WTC11 (cell line): ENCODE measurements at regions not wholly inside any gene's neighbourhood (a gene's known extent, or its start where the extent isn't known, plus 50 kb on each side); places are given as distances from the start of the nearest gene placed in this dataset.

Experiments
- ATAC-seq: fragments of 200-7000 bp; cut with Tn5 transposase; 2 replicates; pipeline ENCODE4 v1.10.0; 2021; ENCODE audit warnings: mild to moderate bottlenecking, moderate library complexity
- CTCF ChIA-PET: fragments of 300-600 bp; sonication (Branson Sonifier 250); formaldehyde crosslinking; loops from one replicate; lab custom pipeline; 2021; ENCODE audit warnings: antibody characterized with exemption; lab: Charles Lee
- POLR2A ChIA-PET: fragments of 350-600 bp; sonication (Branson Sonifier 250); formaldehyde crosslinking; loops from one replicate; lab custom pipeline; 2021; ENCODE audit warnings: antibody characterized with exemption; lab: Charles Lee
- DNase-seq: peaks from one replicate; pipeline ENCODE4 v3.0.0; 2021; ENCODE audit warnings: low spot score
- H3K27ac Mint-ChIP-seq: 2 replicates; pipeline ENCODE4 v1.8.0; 2021; ENCODE audit warnings: mixed read lengths
- H3K27me3 Mint-ChIP-seq: 2 replicates; pipeline ENCODE4 v1.8.0; 2021; ENCODE audit warnings: low read depth, mild to moderate bottlenecking, moderate library complexity, mixed read lengths
- H3K36me3 Mint-ChIP-seq: 2 replicates; pipeline ENCODE4 v1.8.0; 2021; ENCODE audit warnings: mixed read lengths
- H3K4me1 Mint-ChIP-seq: 2 replicates; pipeline ENCODE4 v1.8.0; 2022; ENCODE audit warnings: mixed read lengths
- H3K4me3 Mint-ChIP-seq: 2 replicates; pipeline ENCODE4 v1.8.0; 2021; ENCODE audit warnings: mild to moderate bottlenecking, moderate library complexity, mixed read lengths
- H3K9me3 Mint-ChIP-seq: 2 replicates; pipeline ENCODE4 v1.8.0; 2021; ENCODE audit warnings: mixed read lengths
- FOXJ3 ChIP-seq: sonication (generic); formaldehyde crosslinking; IDR thresholded peaks from 2 replicates; pipeline ENCODE4 v1.9.0; 2021; ENCODE audit warnings: missing genetic modification reagents, mild to moderate bottlenecking, borderline replicate concordance
- FOXP1 ChIP-seq: sonication (generic); formaldehyde crosslinking; IDR thresholded peaks from 2 replicates; pipeline ENCODE4 v1.8.0; 2022; ENCODE audit warnings: missing genetic modification reagents, mild to moderate bottlenecking, moderate library complexity, borderline replicate concordance
- MXD4 ChIP-seq: fragments of 250-450 bp; sonication (Bioruptor Pico); IDR thresholded peaks from 2 replicates; pipeline ENCODE4 v1.8.0; 2021; ENCODE audit warnings: mild to moderate bottlenecking, moderate library complexity, borderline replicate concordance
- NFYB ChIP-seq: sonication (generic); formaldehyde crosslinking; conservative IDR thresholded peaks from 2 replicates; pipeline ENCODE4 v1.8.0; 2022; ENCODE audit warnings: low read depth, missing genetic modification reagents
- NR1H2 ChIP-seq: sonication (generic); formaldehyde crosslinking; IDR thresholded peaks from 2 replicates; pipeline ENCODE4 v1.9.0; 2021; ENCODE audit warnings: mild to moderate bottlenecking, moderate library complexity, missing genetic modification reagents
- OVOL2 ChIP-seq: fragments of 250-450 bp; sonication (Bioruptor Pico); IDR thresholded peaks from 2 replicates; pipeline ENCODE4 v1.9.0; 2021; ENCODE audit warnings: mild to moderate bottlenecking, borderline replicate concordance
- PRRX2 ChIP-seq: fragments of 250-450 bp; sonication (Bioruptor Pico); IDR thresholded peaks from 2 replicates; pipeline ENCODE4 v1.8.0; 2021; ENCODE audit warnings: mild to moderate bottlenecking
- RELA ChIP-seq: sonication (generic); formaldehyde crosslinking; IDR thresholded peaks from 2 replicates; pipeline ENCODE4 v1.8.1; 2022; ENCODE audit warnings: missing genetic modification reagents, mild to moderate bottlenecking, borderline replicate concordance
- RORB ChIP-seq: fragments of 250-450 bp; sonication (Bioruptor Pico); IDR thresholded peaks from 2 replicates; pipeline ENCODE4 v1.9.0; 2021; ENCODE audit warnings: mild to moderate bottlenecking
- SMAD3 ChIP-seq: sonication (generic); formaldehyde crosslinking; IDR thresholded peaks from 2 replicates; pipeline ENCODE4 v1.8.0; 2022; ENCODE audit warnings: missing genetic modification reagents, mild to moderate bottlenecking, borderline replicate concordance
- SMAD4 ChIP-seq: sonication (generic); formaldehyde crosslinking; IDR thresholded peaks from 2 replicates; pipeline ENCODE4 v1.8.0; 2022; ENCODE audit warnings: mild to moderate bottlenecking, missing genetic modification reagents
- TCF7 ChIP-seq: sonication (generic); formaldehyde crosslinking; IDR thresholded peaks from 2 replicates; pipeline ENCODE4 v1.8.0; 2022; ENCODE audit warnings: mild to moderate bottlenecking, low read depth, missing genetic modification reagents, moderate library complexity
- ZBTB21 ChIP-seq: sonication (generic); formaldehyde crosslinking; IDR thresholded peaks from 2 replicates; pipeline ENCODE4 v1.8.1; 2023; ENCODE audit warnings: mild to moderate bottlenecking, missing genetic modification reagents, borderline replicate concordance
- ZNF121 ChIP-seq: sonication (generic); formaldehyde crosslinking; IDR thresholded peaks from 2 replicates; pipeline ENCODE4 v1.8.0; 2023; ENCODE audit warnings: missing genetic modification reagents
- ZNF232 ChIP-seq: sonication (generic); formaldehyde crosslinking; IDR thresholded peaks from 2 replicates; pipeline ENCODE4 v1.8.0; 2022; ENCODE audit warnings: mild to moderate bottlenecking, missing genetic modification reagents
- ZNF671 ChIP-seq: fragments of 250-450 bp; sonication (Bioruptor Pico); IDR thresholded peaks from 2 replicates; pipeline ENCODE4 v1.8.0; 2021; ENCODE audit warnings: mild to moderate bottlenecking
- TF ChIP-seq, protein P1 (sequence below): sonication (generic); formaldehyde crosslinking; IDR thresholded peaks from 2 replicates; pipeline ENCODE4 v1.8.1; 2022; ENCODE audit warnings: low read depth, missing genetic modification reagents, borderline replicate concordance
- TF ChIP-seq, protein P2 (sequence below): sonication (generic); formaldehyde crosslinking; IDR thresholded peaks from 2 replicates; pipeline ENCODE4 v1.8.1; 2022; ENCODE audit warnings: low read depth, mild to moderate bottlenecking, moderate library complexity, missing genetic modification reagents, borderline replicate concordance
- TF ChIP-seq, protein P3 (sequence below): sonication (generic); formaldehyde crosslinking; conservative IDR thresholded peaks from 2 replicates; pipeline ENCODE4 v1.8.1; 2023; ENCODE audit warnings: mild to moderate bottlenecking, low read depth, missing genetic modification reagents, moderate library complexity
- TF ChIP-seq, protein P4 (sequence below): sonication (generic); formaldehyde crosslinking; IDR thresholded peaks from 2 replicates; pipeline ENCODE4 v1.8.0; 2022; ENCODE audit warnings: mild to moderate bottlenecking, missing genetic modification reagents
- TF ChIP-seq, protein P5 (sequence below): fragments of 250-450 bp; sonication (Bioruptor Pico); IDR thresholded peaks from 2 replicates; pipeline ENCODE4 v1.9.0; 2021; ENCODE audit warnings: mild to moderate bottlenecking
- TF ChIP-seq, protein P6 (sequence below): sonication (generic); formaldehyde crosslinking; conservative IDR thresholded peaks from 2 replicates; pipeline ENCODE4 v1.8.1; 2022; ENCODE audit warnings: mild to moderate bottlenecking, missing genetic modification reagents
- TF ChIP-seq, protein P7 (sequence below): sonication (generic); formaldehyde crosslinking; IDR thresholded peaks from 2 replicates; pipeline ENCODE4 v1.8.0; 2022; ENCODE audit warnings: mild to moderate bottlenecking, missing genetic modification reagents

DNA sequence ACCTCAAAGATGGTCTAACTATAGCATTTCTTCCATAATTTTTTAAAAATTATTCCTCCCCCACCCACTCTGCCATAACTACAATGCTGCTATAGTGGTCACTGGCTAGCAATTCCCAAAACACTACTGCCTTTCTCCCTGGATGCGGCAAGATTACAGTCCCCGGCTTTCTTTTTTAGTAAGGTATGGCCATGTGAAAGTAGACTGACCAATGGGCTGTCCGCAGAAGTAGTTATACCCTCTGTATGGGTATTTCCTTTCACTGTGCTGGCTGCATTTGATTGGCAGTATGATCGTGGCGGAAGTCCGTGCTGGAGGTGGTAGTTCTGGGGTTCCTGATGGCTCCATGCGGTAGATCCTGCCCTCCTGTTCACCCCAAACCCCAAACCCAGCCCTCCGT, 166.0 kb downstream of the FBXO8 start:
- ATAC-seq (no peak), DNase-seq (no peak)
- peaks cover 7% of the 10 kb centered on the region; the same call in 1 of the 2 replicates for H3K4me1 Mint-ChIP-seq
- no peaks in the 10 kb centered on the region for H3K27me3 Mint-ChIP-seq
- ChIA-PET CTCF (no interaction called here), POLR2A (no interaction called here)
- TF ChIP-seq OVOL2 (no peak), SMAD4 (CRISPR knock-in tag) (no peak), TCF7 (CRISPR knock-in tag) (no peak), MXD4 (CRISPR knock-in tag) (no peak), FOXJ3 (CRISPR knock-in tag) (no peak), FOXP1 (no peak), PRRX2 (CRISPR knock-in tag) (no peak), NFYB (CRISPR knock-in tag) (no peak), ZNF232 (CRISPR knock-in tag) (no peak)
- TF ChIP-seq, protein P1, sequence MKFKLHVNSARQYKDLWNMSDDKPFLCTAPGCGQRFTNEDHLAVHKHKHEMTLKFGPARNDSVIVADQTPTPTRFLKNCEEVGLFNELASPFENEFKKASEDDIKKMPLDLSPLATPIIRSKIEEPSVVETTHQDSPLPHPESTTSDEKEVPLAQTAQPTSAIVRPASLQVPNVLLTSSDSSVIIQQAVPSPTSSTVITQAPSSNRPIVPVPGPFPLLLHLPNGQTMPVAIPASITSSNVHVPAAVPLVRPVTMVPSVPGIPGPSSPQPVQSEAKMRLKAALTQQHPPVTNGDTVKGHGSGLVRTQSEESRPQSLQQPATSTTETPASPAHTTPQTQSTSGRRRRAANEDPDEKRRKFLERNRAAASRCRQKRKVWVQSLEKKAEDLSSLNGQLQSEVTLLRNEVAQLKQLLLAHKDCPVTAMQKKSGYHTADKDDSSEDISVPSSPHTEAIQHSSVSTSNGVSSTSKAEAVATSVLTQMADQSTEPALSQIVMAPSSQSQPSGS (CRISPR knock-in tag) = no peak
- TF ChIP-seq, protein P2, sequence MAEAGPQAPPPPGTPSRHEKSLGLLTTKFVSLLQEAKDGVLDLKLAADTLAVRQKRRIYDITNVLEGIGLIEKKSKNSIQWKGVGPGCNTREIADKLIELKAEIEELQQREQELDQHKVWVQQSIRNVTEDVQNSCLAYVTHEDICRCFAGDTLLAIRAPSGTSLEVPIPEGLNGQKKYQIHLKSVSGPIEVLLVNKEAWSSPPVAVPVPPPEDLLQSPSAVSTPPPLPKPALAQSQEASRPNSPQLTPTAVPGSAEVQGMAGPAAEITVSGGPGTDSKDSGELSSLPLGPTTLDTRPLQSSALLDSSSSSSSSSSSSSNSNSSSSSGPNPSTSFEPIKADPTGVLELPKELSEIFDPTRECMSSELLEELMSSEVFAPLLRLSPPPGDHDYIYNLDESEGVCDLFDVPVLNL (CRISPR knock-in tag) = no peak
- TF ChIP-seq, protein P3, sequence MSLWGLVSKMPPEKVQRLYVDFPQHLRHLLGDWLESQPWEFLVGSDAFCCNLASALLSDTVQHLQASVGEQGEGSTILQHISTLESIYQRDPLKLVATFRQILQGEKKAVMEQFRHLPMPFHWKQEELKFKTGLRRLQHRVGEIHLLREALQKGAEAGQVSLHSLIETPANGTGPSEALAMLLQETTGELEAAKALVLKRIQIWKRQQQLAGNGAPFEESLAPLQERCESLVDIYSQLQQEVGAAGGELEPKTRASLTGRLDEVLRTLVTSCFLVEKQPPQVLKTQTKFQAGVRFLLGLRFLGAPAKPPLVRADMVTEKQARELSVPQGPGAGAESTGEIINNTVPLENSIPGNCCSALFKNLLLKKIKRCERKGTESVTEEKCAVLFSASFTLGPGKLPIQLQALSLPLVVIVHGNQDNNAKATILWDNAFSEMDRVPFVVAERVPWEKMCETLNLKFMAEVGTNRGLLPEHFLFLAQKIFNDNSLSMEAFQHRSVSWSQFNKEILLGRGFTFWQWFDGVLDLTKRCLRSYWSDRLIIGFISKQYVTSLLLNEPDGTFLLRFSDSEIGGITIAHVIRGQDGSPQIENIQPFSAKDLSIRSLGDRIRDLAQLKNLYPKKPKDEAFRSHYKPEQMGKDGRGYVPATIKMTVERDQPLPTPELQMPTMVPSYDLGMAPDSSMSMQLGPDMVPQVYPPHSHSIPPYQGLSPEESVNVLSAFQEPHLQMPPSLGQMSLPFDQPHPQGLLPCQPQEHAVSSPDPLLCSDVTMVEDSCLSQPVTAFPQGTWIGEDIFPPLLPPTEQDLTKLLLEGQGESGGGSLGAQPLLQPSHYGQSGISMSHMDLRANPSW (CRISPR knock-in tag) = no peak
- no peak overlapping the region for H3K4me3 Mint-ChIP-seq
- no peaks in the 10 kb centered on the region for H3K36me3 Mint-ChIP-seq
- no peaks in the 10 kb centered on the region for H3K9me3 Mint-ChIP-seq
- no peak overlapping the region for H3K27ac Mint-ChIP-seq

DNA sequence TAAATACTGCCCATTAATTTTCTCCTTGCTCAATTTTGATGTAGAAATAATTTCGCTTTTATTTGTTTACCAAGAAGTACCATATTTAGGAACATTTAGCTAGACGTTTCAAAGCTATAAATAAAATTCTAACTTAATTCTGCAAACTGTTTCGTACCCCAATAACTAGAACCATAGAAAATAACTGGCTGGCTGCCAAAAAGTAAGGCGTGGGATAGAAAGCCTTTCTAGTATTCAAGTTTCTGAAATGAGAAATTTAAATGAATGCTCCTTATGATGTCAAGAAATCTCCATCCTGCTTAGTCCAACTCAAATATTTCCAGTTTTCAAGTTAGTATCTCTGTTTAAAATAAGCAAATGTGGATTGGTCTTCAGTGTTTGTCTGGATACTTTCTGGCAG, 167.4 kb downstream of the FBXO8 start:
- Mint-ChIP-seq H3K4me3 (no peak overlapping the region), H3K9me3 (no peaks in the 10 kb centered on the region), H3K36me3 (no peaks in the 10 kb centered on the region), H3K4me1 (peaks cover 7% of the 10 kb centered on the region; the same call in 1 of the 2 replicates), H3K27ac (no peak overlapping the region), H3K27me3 (no peaks in the 10 kb centered on the region)
- DNase-seq (no peak), ATAC-seq (no peak)
- ChIA-PET POLR2A (no interaction called here), CTCF (no interaction called here)
- TF ChIP-seq, protein P4, sequence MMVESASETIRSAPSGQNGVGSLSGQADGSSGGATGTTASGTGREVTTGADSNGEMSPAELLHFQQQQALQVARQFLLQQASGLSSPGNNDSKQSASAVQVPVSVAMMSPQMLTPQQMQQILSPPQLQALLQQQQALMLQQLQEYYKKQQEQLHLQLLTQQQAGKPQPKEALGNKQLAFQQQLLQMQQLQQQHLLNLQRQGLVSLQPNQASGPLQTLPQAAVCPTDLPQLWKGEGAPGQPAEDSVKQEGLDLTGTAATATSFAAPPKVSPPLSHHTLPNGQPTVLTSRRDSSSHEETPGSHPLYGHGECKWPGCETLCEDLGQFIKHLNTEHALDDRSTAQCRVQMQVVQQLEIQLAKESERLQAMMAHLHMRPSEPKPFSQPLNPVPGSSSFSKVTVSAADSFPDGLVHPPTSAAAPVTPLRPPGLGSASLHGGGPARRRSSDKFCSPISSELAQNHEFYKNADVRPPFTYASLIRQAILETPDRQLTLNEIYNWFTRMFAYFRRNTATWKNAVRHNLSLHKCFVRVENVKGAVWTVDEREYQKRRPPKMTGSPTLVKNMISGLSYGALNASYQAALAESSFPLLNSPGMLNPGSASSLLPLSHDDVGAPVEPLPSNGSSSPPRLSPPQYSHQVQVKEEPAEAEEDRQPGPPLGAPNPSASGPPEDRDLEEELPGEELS = no peak
- no peak for TF ChIP-seq NR1H2 (CRISPR knock-in tag)
- TF ChIP-seq SMAD3 (CRISPR knock-in tag) = no peak
- TF ChIP-seq, protein P5, sequence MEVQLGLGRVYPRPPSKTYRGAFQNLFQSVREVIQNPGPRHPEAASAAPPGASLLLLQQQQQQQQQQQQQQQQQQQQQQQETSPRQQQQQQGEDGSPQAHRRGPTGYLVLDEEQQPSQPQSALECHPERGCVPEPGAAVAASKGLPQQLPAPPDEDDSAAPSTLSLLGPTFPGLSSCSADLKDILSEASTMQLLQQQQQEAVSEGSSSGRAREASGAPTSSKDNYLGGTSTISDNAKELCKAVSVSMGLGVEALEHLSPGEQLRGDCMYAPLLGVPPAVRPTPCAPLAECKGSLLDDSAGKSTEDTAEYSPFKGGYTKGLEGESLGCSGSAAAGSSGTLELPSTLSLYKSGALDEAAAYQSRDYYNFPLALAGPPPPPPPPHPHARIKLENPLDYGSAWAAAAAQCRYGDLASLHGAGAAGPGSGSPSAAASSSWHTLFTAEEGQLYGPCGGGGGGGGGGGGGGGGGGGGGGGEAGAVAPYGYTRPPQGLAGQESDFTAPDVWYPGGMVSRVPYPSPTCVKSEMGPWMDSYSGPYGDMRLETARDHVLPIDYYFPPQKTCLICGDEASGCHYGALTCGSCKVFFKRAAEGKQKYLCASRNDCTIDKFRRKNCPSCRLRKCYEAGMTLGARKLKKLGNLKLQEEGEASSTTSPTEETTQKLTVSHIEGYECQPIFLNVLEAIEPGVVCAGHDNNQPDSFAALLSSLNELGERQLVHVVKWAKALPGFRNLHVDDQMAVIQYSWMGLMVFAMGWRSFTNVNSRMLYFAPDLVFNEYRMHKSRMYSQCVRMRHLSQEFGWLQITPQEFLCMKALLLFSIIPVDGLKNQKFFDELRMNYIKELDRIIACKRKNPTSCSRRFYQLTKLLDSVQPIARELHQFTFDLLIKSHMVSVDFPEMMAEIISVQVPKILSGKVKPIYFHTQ = no peak
- TF ChIP-seq, protein P6, sequence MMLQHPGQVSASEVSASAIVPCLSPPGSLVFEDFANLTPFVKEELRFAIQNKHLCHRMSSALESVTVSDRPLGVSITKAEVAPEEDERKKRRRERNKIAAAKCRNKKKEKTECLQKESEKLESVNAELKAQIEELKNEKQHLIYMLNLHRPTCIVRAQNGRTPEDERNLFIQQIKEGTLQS = no peak
- TF ChIP-seq ZNF671 (CRISPR knock-in tag) = no peak
- TF ChIP-seq ZNF121 (CRISPR knock-in tag) = no peak
- TF ChIP-seq, protein P7, sequence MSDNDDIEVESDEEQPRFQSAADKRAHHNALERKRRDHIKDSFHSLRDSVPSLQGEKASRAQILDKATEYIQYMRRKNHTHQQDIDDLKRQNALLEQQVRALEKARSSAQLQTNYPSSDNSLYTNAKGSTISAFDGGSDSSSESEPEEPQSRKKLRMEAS = no peak
- TF ChIP-seq RELA (CRISPR knock-in tag) = no peak
- no peak for TF ChIP-seq RORB
- TF ChIP-seq ZBTB21 = no peak
